Left lung (tissue), 4 donors: ENCODE measurements at regions not wholly inside any gene's neighbourhood (a gene's known extent, or its start where the extent isn't known, plus 50 kb on each side); places are given as distances from the start of the nearest gene placed in this dataset.

ENCODE experiments used
- ATAC-seq: fragments of 200-7000 bp; cut with Tn5 transposase; one replicate; pipeline ENCODE4 v1.9.1; 2020; ENCODE audit warnings: moderate library complexity
- DNase-seq, 4 donors: peaks; one replicate each; pipeline ENCODE4 v3.0.0-alpha.2; 2013 to 2020
- H3K27ac ChIP-seq, 2 donors: fragments of 200-600 bp; sonication (generic) in 1 of 2; one replicate each; pipeline versions ENCODE4 v1.5.0 to v1.8.0; 2020 to 2021
- H3K27me3 ChIP-seq, 2 donors: fragments of 200-600 bp; sonication (generic) in 1 of 2; one replicate each; pipeline versions ENCODE4 v1.5.0 to v1.8.0; 2020 to 2021
- H3K36me3 ChIP-seq, 2 donors: fragments of 200-600 bp; sonication (generic) in 1 of 2; one replicate each; pipeline versions ENCODE4 v1.5.0 to v1.8.0; 2020 to 2021
- H3K4me1 ChIP-seq, 2 donors: fragments of 200-600 bp; one replicate each; pipeline ENCODE4 v1.8.0; 2021
- H3K4me3 ChIP-seq, 2 donors: fragments of 200-600 bp; sonication (generic) in 1 of 2; one replicate each; pipeline versions ENCODE4 v1.5.0 to v1.8.0; 2020 to 2021; ENCODE audit warnings: mild to moderate bottlenecking in 1 of 2
- H3K9me3 ChIP-seq, 2 donors: fragments of 200-600 bp; sonication (generic) in 1 of 2; one replicate each; pipeline versions ENCODE4 v1.5.0 to v1.8.0; 2020 to 2021
- CTCF ChIP-seq, 2 donors: fragments of 200-600 bp; sonication (generic) in 1 of 2; IDR thresholded peaks; one replicate each; pipeline versions ENCODE4 v1.5.0 to v1.8.0; 2021; ENCODE audit warnings: antibody characterized with exemption in 2 of 2
- intact Hi-C, 2 donors: fragments of 100-400 bp; cut with DNase I; formaldehyde crosslinking; loops; one replicate each; pipeline versions ENCODE4 v1.11.2 to v1.14.2; 2022
- donor health status: DM: no; HTN: yes; CAD: no.
- donor health status: DM: no; HTN: no; CAD: no.

- peaks cover 0 to 3% of the 10 kb centered on the region in 2 donors for H3K9me3 ChIP-seq
- no peak overlapping the region for H3K27ac ChIP-seq
- H3K4me3 ChIP-seq = no peak overlapping the region
- no peak for ATAC-seq
- no peak for TF ChIP-seq CTCF (IDR thresholded peaks at IDR 0.05)
- no peaks in the 10 kb centered on the region for H3K4me1 ChIP-seq
- no peak for DNase-seq
- no peaks in the 10 kb centered on the region for H3K27me3 ChIP-seq
- intact Hi-C loops = no loop called here
- H3K36me3 ChIP-seq = no peaks in the 10 kb centered on the region
These were observed 75.4 kb upstream of the COCH start for GRCh38 chr14:30798961-30799360.

GRCh38 chr14:30799933-30800332, 74.4 kb upstream of the COCH start:
- DNase-seq = no peak
- ATAC-seq = no peak
- intact Hi-C loops = no loop called here
- Histone ChIP-seq H3K4me1 (no peaks in the 10 kb centered on the region), H3K4me3 (no peak overlapping the region), H3K27ac (no peak overlapping the region), H3K9me3 (no peaks in the 10 kb centered on the region), H3K36me3 (no peaks in the 10 kb centered on the region), H3K27me3 (no peaks in the 10 kb centered on the region)
- TF ChIP-seq CTCF (IDR thresholded peaks at IDR 0.05) = no peak

- Histone ChIP-seq H3K4me1 (no peaks in the 10 kb centered on the region), H3K9me3 (no peaks in the 10 kb centered on the region), H3K4me3 (no peak overlapping the region), H3K36me3 (no peaks in the 10 kb centered on the region), H3K27me3 (no peaks in the 10 kb centered on the region), H3K27ac (no peak overlapping the region)
- intact Hi-C loops = no loop called here
- no peak for TF ChIP-seq CTCF (IDR thresholded peaks at IDR 0.05)
- no peak for ATAC-seq
- DNase-seq = no peak
These were observed 71.2 kb upstream of the COCH start for GRCh38 chr14:30803185-30803584.

GRCh38 chr14:30805284-30805683, 69.1 kb upstream of the COCH start:
- no peak for DNase-seq
- Histone ChIP-seq H3K4me1 (no peaks in the 10 kb centered on the region), H3K27me3 (no peaks in the 10 kb centered on the region), H3K36me3 (no peaks in the 10 kb centered on the region), H3K9me3 (no peaks in the 10 kb centered on the region), H3K27ac (no peak overlapping the region), H3K4me3 (no peak overlapping the region)
- intact Hi-C loops = no loop called here
- no peak for ATAC-seq
- no peak for TF ChIP-seq CTCF (IDR thresholded peaks at IDR 0.05)

- Histone ChIP-seq H3K27me3 (no peaks in the 10 kb centered on the region), H3K9me3 (no peaks in the 10 kb centered on the region), H3K27ac (no peak overlapping the region), H3K36me3 (no peaks in the 10 kb centered on the region), H3K4me3 (no peak overlapping the region), H3K4me1 (no peaks in the 10 kb centered on the region)
- ATAC-seq (no peak), DNase-seq (no peak)
- intact Hi-C loops = no loop called here
- no peak for TF ChIP-seq CTCF (IDR thresholded peaks at IDR 0.05)
These were observed 65.8 kb upstream of the COCH start for GRCh38 chr14:30808576-30808975.
